GM21737 (cell line): ENCODE measurements at regions not wholly inside any gene's neighbourhood (a gene's known extent, or its start where the extent isn't known, plus 50 kb on each side); places are given as distances from the start of the nearest gene placed in this dataset.
"Not testable (repeated sequence)": the region's sequence is repeated elsewhere in the genome, so short reads cannot be mapped to it uniquely, and the experiment has no call there.

Experiments used
- ATAC-seq: cut with Tn5 transposase; IDR thresholded peaks from one replicate; pipeline ENCODE4 v1.9.1; 2021; ENCODE audit warnings: mild to moderate bottlenecking, moderate library complexity; ENCODE audit not compliant: unreplicated experiment

GRCh38 chr10:131557956-131558355, 246.4 kb upstream of the TCERG1L start:
- not testable (repeated sequence) for ATAC-seq

- no peak for ATAC-seq
These were observed 248.0 kb upstream of the TCERG1L start for GRCh38 chr10:131559450-131559911.

- no peak for ATAC-seq
These were observed 248.6 kb upstream of the TCERG1L start for GRCh38 chr10:131560166-131560565.

DNA sequence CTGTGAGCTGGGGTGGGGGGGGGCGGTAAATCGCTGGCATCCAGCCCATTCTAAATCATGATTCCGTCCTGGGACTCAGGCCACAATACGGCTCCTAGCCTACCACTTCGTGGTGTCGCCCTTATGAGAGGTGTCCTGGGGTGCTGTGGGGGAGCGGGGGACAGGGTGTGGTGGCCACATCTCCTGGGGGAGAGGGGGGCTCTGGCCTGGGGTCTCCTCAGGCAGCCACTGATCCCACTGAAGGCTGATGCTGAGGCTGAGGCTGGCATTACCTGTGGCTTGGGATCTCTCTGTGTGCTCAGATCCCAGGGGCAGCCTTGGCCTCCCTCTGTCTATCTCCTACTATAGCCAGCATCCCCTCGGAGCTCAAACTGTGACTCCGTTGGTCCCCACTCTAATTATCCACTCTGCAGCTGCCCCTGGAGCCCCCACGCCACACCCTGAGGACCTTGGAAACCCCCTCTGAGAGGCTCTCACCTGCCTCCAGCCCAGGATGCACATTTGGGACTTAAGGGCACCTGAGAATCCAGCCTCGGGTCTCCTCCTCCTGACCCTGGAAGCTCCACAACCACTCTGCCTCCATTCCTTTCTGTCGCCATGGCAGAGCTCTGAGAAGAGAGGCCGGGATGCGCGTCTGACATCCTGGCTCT, 249.3 kb upstream of the TCERG1L start:
- ATAC-seq, result no peak

DNA sequence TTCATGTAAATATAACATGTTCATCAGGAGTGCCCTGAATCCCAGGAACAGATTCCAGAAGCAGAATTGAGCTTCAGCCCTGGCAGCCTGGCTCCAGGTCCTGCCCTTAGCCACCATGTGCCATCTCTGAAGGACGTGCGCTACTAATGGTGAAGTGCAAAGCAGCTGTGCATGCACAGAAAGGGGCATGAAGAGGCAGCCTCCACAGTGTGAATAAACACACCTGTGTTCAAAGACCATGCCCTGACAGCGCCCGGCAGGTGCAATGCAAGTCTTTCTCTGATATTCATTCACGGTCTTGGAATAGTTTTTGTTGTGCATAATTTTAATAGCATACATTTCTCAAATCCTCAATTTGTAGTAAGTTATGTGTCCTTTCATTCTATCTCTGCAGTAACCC, 250.4 kb upstream of the TCERG1L start:
- ATAC-seq, result no peak

- no peak for ATAC-seq
These were observed 251.9 kb upstream of the TCERG1L start for GRCh38 chr10:131563411-131563810.

DNA sequence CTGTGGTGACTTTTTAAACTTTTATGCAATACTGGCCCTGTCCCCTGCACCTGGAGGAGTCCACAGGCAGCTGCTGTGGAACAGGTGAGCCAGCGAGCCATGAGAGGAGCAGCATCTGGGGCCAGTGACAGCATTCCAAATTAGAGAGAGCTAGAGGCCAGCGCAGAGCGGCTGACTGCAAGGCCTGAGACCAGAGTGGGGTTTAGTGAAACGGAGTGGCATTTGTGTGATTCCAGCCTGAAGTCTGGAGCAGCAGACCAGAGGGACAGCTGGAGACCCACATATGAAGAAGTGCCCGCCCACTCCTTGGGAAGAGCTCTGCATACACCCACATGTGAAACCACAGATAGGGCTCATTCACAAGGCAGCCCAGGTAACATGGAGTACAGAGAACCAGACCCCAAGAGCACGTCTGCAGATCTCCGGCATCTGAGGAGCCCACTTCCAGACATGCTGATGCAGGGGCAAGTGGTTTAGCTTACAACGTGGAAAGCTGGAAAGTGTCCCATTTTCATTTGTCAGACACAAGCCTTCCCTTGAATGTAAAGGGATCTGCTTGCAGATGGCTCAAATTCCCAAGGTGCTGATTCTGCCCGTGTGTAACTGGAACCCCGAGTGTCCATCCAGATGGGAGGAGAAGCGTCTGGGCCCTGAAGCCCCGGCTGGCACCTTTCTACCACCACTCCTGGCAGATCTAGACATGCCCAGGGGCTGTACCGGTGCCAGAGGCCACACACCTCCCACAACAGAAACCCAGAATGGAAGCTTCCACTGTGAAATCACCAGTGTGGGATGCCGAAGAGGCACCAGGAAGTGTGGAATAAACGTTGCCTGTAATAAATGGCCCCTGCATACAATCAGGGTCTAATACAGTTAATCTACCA, 256.0 kb upstream of the TCERG1L start:
- ATAC-seq, result no peak

DNA sequence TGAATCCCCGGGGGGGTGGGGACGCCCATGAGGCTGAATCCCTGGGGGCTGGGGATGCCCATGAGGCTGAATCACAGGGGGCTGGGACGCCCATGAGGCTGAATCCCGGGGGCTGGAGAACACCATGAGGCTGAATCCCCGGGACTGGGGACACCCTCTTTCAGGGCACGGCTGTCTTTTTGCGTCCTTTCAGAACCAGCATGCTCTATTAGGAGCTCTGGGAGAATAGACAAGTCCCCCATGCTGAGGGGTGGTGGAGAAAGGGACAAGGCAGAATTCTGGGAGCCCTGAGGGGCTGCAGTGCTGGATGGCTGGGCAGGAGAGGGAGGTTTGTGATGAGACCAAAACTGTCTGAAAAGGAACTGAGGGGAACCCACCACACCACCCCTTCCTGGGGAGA, 257.3 kb upstream of the TCERG1L start:
- ATAC-seq, result no peak

DNA sequence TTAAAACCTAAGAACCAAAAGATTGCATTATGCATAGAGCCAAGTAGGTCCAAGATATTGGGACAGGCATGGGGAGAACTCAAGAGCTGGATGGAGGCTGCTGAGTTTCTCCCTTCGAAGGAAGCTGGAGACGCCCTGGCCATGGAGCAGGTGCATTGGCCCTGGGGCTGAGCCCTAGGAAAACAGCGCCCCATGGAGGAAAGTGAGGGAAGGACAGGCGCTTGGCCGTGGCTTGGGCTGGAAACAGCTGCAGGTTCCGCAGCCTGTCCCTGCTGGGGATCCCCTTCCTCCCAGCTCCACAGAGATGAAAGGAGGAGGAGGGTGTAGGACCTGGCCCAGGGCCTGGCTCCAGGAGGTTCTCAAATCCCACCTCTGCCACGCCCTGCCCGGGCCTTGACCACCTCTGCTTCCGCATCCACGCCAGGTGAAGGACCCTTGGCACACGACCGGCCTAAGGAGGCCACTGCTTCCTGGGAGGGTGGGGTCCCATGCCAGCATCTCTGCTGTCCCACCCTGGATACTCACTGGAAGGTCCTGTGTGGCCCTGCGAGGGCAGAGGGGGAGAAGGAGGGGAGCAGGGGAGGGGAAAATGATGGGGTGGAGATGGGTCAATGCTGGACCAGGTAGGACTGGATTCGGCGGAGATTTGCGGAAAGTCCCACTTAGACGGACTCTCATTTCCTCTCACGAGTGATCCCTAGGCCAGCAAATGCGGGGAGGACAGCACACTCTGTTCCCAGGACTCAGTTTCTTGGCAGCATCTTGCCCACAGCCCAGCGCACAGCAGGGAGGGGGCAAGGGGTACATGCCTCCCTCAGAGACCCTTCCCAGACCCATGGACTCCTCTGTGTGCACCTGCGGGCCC, 258.6 kb upstream of the TCERG1L start:
- ATAC-seq, result no peak

- ATAC-seq, result no peak
These were observed 259.3 kb upstream of the TCERG1L start for GRCh38 chr10:131570716-131571307.

- ATAC-seq, result no peak
These were observed 259.8 kb upstream of the TCERG1L start for GRCh38 chr10:131571346-131571745.

GRCh38 chr10:131571865-131572264, 260.3 kb upstream of the TCERG1L start:
- no peak for ATAC-seq

- no peak for ATAC-seq
These were observed 261.7 kb upstream of the TCERG1L start for GRCh38 chr10:131573256-131573655.

DNA sequence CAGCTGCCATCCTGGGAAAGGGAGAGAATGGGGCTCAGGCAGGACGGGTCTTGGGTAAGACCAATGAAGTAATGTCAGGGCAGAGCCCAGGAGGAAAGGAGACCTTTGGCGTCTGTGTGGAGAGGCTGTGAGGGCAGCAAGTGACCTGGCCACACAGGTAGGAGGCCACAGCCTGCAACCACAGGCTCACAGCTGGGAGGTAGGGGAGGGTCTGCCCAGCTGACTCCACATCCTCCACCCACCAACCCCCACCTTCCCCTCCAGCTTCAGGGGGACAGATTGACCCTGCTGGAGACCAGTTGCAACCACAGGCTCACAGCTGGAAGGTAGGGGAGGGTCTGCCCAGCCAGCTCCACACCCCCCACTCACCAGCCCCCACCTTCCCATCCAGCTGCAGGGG, 262.2 kb upstream of the TCERG1L start:
- ATAC-seq, result no peak

GRCh38 chr10:131574363-131574706, 262.8 kb upstream of the TCERG1L start:
- no peak for ATAC-seq

DNA sequence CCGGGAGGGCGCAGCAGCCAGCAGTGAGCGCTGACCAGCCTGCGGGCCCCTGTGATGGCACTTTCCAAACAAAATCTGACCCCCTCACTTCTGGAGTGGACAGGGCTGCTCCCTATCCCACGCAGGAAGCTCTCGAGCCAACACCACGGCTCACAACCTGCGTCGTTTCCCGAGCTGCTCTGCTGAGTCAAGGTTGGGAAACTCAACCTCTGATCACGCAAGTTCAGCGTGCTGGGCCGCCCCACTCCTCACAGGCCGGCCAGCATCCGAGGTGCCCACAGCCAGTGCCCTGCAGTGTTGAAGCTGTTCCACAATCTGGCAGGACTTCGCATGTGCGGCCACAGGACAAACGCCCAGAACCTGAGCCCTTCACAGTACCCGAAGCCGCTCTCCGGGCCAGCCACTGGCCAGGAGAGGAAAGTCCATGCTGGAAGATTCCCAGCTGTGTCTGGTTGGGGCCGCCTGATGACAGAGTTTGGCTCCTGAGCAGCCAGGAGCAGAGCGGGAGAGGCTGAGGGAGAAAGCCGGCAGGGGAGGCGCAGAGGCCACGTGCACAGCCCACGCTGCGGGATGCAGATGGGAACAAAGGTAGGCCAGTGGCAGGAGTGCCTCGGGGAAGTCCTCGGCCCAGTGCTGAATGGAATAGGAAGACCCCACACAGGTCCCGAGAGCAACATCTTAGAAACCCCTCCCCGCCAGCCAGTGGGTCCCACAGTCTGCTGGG, 263.3 kb upstream of the TCERG1L start:
- ATAC-seq, result no peak

DNA sequence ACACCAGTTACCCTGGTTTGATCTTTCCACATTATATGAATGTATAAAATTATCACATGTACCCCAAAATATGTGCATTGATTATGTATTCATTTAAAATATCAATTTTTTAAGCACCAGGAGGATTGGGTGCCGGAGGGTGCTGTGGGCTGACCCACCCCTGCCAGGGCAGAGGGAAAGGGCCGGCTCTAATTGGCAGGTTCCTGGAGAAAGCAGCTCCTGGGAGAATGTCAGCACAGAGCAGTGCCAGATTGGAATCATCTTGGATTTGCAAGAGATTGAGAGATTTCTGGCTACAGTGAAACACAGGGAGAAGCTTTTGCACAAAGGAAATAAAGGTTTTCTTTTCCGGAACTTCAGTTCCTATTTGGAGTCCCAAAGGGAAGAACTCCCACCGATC, 264.4 kb upstream of the TCERG1L start:
- ATAC-seq, result no peak

DNA sequence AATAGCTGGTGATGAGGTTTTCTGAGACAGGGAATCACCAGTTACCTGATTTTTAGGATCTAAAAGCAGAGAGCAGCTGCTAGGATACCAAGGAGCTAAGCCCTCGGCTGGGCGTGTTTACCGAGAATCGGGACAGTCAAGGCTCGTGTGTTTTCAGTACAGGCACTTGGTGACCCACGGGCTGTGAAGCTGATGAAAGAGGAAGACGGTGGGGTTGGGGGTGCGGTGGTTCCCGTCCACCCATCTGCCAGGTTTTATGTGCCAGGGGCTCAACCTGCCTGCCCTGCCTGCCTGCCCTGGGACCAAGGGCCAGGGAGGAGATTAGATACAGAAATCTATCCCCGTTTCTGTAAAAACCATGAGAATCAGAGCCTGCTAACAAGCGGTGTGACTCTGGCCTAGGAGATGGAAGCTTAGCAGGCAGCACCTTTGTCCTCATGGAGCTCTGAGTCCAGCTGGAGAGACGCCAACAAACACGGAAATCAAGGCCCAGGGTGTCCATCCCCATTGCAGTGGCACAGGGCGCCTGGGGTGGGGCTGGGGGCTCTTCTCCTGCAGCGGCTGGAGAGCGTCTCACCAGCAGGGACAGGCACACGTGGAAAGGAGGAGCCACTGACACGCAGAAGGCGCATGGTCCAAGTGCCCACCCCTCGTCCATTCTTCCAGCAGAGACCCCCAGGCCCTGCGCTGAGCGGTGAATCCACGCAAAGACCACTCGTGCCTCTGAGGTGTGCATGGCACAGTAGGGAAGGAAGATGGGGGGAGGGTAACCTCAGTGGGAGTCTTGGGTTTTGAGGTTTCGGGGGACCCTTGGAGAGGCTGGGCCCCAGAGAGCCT, 265.0 kb upstream of the TCERG1L start:
- no peak for ATAC-seq

GRCh38 chr10:131577178-131577555, 265.6 kb upstream of the TCERG1L start:
- no peak for ATAC-seq
